Erythroblast (primary cell): ENCODE measurements at regions not wholly inside any gene's neighbourhood (a gene's known extent, or its start where the extent isn't known, plus 50 kb on each side); places are given as distances from the start of the nearest gene placed in this dataset.

Experiments
- GATA1 ChIP-seq: IDR thresholded peaks from 2 replicates; pipeline ENCODE4 v1.6.1; 2011; ENCODE audit warnings: low read depth, mild to moderate bottlenecking, control low read depth, low read length, moderate library complexity
- POLR2A ChIP-seq: IDR thresholded peaks from 2 replicates; pipeline ENCODE4 v1.6.1; 2011; ENCODE audit warnings: mild to moderate bottlenecking, low read length

- TF ChIP-seq POLR2A: no peak
- TF ChIP-seq GATA1: no peak
Observed at GRCh38 chr5:135206862-135207261, 172.8 kb upstream of the PITX1 start.
